ENCODE measurements at regions not wholly inside any gene's neighbourhood (a gene's known extent, or its start where the extent isn't known, plus 50 kb on each side); places are given as distances from the start of the nearest gene placed in this dataset.

DNA sequence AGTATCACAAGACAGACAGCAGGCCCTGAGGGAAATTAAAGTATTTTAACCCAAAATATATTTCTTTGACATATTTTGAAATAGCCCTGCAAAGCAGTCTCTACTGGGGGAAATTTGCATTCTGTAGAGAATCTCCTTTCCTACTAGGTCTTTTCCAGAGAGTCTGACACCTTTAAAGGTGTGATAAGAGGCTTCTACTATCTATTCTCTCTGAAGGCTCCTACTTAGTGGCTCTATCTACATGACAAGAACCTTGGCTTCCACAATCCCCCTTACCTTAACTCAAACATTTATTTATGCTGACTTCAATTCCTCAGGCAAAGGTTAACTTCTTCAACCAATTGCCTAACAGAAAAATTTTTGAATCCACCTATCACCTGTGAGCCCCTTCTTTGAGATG lies 174.6 kb upstream of the GALNT5 start:
- no peak overlapping the region for H2AFZ ChIP-seq (ENCODE audit: low read length)
- intact Hi-C loops (cut with micrococcal nuclease; ENCODE audit: unreplicated experiment): no loop called here

DNA sequence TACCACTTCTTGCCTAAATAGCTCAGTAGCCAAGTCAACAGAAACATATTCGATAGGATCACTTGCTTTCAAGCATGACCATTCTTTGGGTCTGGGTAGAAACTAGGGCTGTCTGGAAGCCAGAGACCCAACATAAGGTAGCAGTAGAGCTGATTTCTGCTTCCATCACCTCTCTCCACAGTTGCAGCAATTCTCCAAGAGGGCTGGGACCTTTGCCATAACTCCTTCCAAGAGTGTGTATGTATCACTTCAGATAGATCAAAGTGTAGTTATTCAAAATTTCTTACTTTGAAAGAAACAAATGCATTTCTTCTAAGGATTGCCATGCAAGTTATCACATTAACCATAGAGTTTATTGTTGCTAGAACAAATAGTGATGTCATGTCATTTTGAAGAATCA lies 172.0 kb upstream of the GALNT5 start:
- Histone ChIP-seq H3K27ac (ENCODE audit: extremely low read length, insufficient read depth, low read length) (no peak overlapping the region), H3K9ac (ENCODE audit: insufficient read depth, low read depth, low read length) (no peak overlapping the region), H3K27me3 (ENCODE audit: control insufficient read depth in 1 of 2, insufficient read depth in 2 of 2, low read length in 2 of 2) (no peaks in the 10 kb centered on the region), H3K79me2 (ENCODE audit: insufficient read depth, low read length) (no peaks in the 10 kb centered on the region), H3K9me3 (ENCODE audit: low read length) (no peaks in the 10 kb centered on the region), H3K4me3 (replicated peaks in 1 of 3; ENCODE audit: insufficient read depth in 1 of 3, low read depth in 2 of 3, low read length in 3 of 3) (no peak overlapping the region), H2AFZ (ENCODE audit: low read length) (no peak overlapping the region), H3K4me1 (ENCODE audit: insufficient read depth, low read length) (no peaks in the 10 kb centered on the region), H3K4me2 (ENCODE audit: low read depth, low read length) (no peak overlapping the region), H3K36me3 (replicated peaks in 1 of 2; ENCODE audit: control insufficient read depth in 1 of 2, insufficient read depth in 2 of 2, low read length in 2 of 2) (no peaks in the 10 kb centered on the region), H4K20me1 (ENCODE audit: insufficient read depth, low read length) (no peaks in the 10 kb centered on the region)
- CTCF ChIA-PET (ENCODE audit: low intra/inter-chr PET ratio, low total read pairs): no interaction called here
- FAIRE-seq (no peak), ATAC-seq (no peak), DNase-seq (ENCODE audit: low spot score) (no peak)
- BruUV-seq (replicated peaks): no TSS peak
- 4% methylated on average over 1 of the region's 1 CpG for WGBS (ENCODE audit: low lambda C conversion rate)
- no peak for TF ChIP-seq ZFP90 (CRISPR knock-in tag; IDR thresholded peaks at IDR 0.05; ENCODE audit: borderline replicate concordance)
- no peak for TF ChIP-seq SP1 (IDR thresholded peaks at IDR 0.05)
- TF ChIP-seq SP1 (CRISPR knock-in tag; IDR thresholded peaks at IDR 0.05): no peak
- TF ChIP-seq KDM3A (CRISPR knock-in tag; IDR thresholded peaks at IDR 0.05; ENCODE audit: low read depth): no peak
- no peak for TF ChIP-seq HNRNPK (IDR thresholded peaks at IDR 0.05; ENCODE audit: low read depth, low read length, poor library complexity, severe bottlenecking)
- POLR2A ChIA-PET: no interaction called here
- intact Hi-C loops (cut with micrococcal nuclease; ENCODE audit: unreplicated experiment): no loop called here
- in situ Hi-C loops (cut with HindIII; ENCODE audit: extremely low pct_ligation_motif_present, low pct_unique_long_range_greater_than_20kb): no loop called here

More for the DNA sequence above, 174.6 kb upstream of the GALNT5 start:
- Histone ChIP-seq H3K9me3 (ENCODE audit: low read length) (no peaks in the 10 kb centered on the region), H3K79me2 (ENCODE audit: insufficient read depth, low read length) (no peaks in the 10 kb centered on the region), H3K27ac (ENCODE audit: extremely low read length, insufficient read depth, low read length) (no peak overlapping the region), H3K27me3 (ENCODE audit: control insufficient read depth in 1 of 2, insufficient read depth in 2 of 2, low read length in 2 of 2) (no peaks in the 10 kb centered on the region), H3K36me3 (replicated peaks in 1 of 2; ENCODE audit: control insufficient read depth in 1 of 2, insufficient read depth in 2 of 2, low read length in 2 of 2) (no peaks in the 10 kb centered on the region), H3K9ac (ENCODE audit: insufficient read depth, low read depth, low read length) (no peak overlapping the region), H3K4me3 (replicated peaks in 1 of 3; ENCODE audit: insufficient read depth in 1 of 3, low read depth in 2 of 3, low read length in 3 of 3) (no peak overlapping the region), H4K20me1 (ENCODE audit: insufficient read depth, low read length) (no peaks in the 10 kb centered on the region), H3K4me2 (ENCODE audit: low read depth, low read length) (no peak overlapping the region), H3K4me1 (ENCODE audit: insufficient read depth, low read length) (no peaks in the 10 kb centered on the region)
- CTCF ChIA-PET (ENCODE audit: low intra/inter-chr PET ratio, low total read pairs): no interaction called here
- TF ChIP-seq MLLT10 (CRISPR knock-in tag; IDR thresholded peaks at IDR 0.05) (no peak), NFRKB (IDR thresholded peaks at IDR 0.05) (no peak), GATA4 (IDR thresholded peaks at IDR 0.05; ENCODE audit: borderline replicate concordance, low read depth) (no peak), ZNF660 (CRISPR knock-in tag; IDR thresholded peaks at IDR 0.05; ENCODE audit: borderline replicate concordance, low read depth) (no peak), DNMT3B (CRISPR knock-in tag; conservative IDR thresholded peaks at IDR 0.05) (no peak)
- DNase-seq (ENCODE audit: low spot score): no peak
- POLR2A ChIA-PET: no interaction called here
- ATAC-seq: no peak
- no TSS peak for BruUV-seq (replicated peaks)
- FAIRE-seq: no peak
- in situ Hi-C loops (cut with HindIII; ENCODE audit: extremely low pct_ligation_motif_present, low pct_unique_long_range_greater_than_20kb): no loop called here

Measured in HepG2 (cell line).